ENCODE measurements at regions not wholly inside any gene's neighbourhood (a gene's known extent, or its start where the extent isn't known, plus 50 kb on each side); places are given as distances from the start of the nearest gene placed in this dataset.

GRCh38 chr17:62892870-62893338 is 73.1 kb upstream of the TANC2 start:
- H3K36me3 Mint-ChIP-seq (ENCODE audit: low read depth), result no peaks in the 10 kb centered on the region
- H3K27me3 Mint-ChIP-seq, result peaks cover 5% of the 10 kb centered on the region
- no peak overlapping the region for H3K27ac Mint-ChIP-seq
- ATAC-seq (replicated peaks), result peak; percentile 97
- no peak overlapping the region for H3K4me3 Mint-ChIP-seq
- H3K9me3 Mint-ChIP-seq, result peaks cover 4% of the 10 kb centered on the region
- H3K4me1 Mint-ChIP-seq, result no peaks in the 10 kb centered on the region

GRCh38 chr17:62892061-62892675 is 73.9 kb upstream of the TANC2 start:
- H3K4me1 Mint-ChIP-seq, result no peaks in the 10 kb centered on the region
- no peak overlapping the region for H3K27ac Mint-ChIP-seq
- peaks cover 4% of the 10 kb centered on the region for H3K9me3 Mint-ChIP-seq
- H3K4me3 Mint-ChIP-seq, result no peak overlapping the region
- ATAC-seq (replicated peaks), result no peak
- H3K27me3 Mint-ChIP-seq, result peaks cover 7% of the 10 kb centered on the region
- H3K36me3 Mint-ChIP-seq (ENCODE audit: low read depth), result no peaks in the 10 kb centered on the region

DNA sequence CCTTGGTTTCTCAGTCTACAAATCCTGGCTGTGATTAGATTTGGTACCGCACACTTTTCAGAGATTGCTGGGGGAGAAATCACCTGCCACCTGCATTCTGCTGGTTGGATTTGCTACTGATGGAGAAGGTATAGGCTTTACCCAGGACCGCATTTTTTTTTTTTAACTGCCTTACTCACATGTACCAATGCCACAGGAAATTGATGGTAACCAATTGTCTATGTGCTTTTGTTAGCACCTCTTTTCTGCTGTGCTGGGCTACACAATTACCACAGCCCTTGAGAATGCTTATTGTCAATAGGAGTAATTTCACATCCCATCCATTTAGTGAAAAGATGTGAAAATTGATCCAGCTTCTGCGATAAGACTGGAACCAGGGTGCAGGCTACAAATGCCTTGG is 74.4 kb upstream of the TANC2 start:
- Mint-ChIP-seq H3K36me3 (ENCODE audit: low read depth) (no peaks in the 10 kb centered on the region), H3K4me3 (no peak overlapping the region), H3K4me1 (no peaks in the 10 kb centered on the region), H3K9me3 (peaks cover 4% of the 10 kb centered on the region), H3K27ac (no peak overlapping the region), H3K27me3 (peaks cover 3% of the 10 kb centered on the region)
- no peak for ATAC-seq (replicated peaks)

- ATAC-seq (replicated peaks), result no peak
- Mint-ChIP-seq H3K27ac (no peak overlapping the region), H3K4me3 (no peak overlapping the region), H3K27me3 (peaks cover 7% of the 10 kb centered on the region), H3K36me3 (ENCODE audit: low read depth) (no peaks in the 10 kb centered on the region), H3K9me3 (peaks cover 4% of the 10 kb centered on the region), H3K4me1 (no peaks in the 10 kb centered on the region)
These were observed 77.3 kb upstream of the TANC2 start for GRCh38 chr17:62888765-62889164.

DNA sequence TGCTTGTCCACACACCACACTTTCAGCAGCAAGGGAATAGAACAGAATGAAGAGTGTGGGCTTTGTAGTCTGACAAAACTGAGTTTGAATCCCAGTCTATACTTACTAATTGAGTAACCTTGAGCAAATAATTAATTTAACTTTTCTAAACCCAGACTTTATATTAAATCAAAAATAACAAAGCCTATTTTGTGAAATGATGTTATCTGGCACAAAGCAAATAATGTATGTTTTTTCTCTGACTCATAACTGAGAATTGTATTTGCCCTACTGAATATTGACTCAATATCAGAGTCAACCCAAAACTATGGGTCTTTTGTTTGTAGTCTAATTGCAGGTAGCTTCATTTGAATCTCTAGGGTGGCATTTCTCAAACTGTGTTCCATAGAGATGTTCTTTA is 77.9 kb upstream of the TANC2 start:
- no peak for ATAC-seq (replicated peaks)
- Mint-ChIP-seq H3K9me3 (peaks cover 4% of the 10 kb centered on the region), H3K27me3 (peaks cover 7% of the 10 kb centered on the region), H3K36me3 (ENCODE audit: low read depth) (no peaks in the 10 kb centered on the region), H3K4me1 (no peaks in the 10 kb centered on the region), H3K4me3 (no peak overlapping the region), H3K27ac (no peak overlapping the region)

GRCh38 chr17:62887437-62887836 is 78.6 kb upstream of the TANC2 start:
- peaks cover 7% of the 10 kb centered on the region for H3K27me3 Mint-ChIP-seq
- H3K36me3 Mint-ChIP-seq (ENCODE audit: low read depth), result no peaks in the 10 kb centered on the region
- ATAC-seq (replicated peaks), result no peak
- no peak overlapping the region for H3K27ac Mint-ChIP-seq
- no peak overlapping the region for H3K4me3 Mint-ChIP-seq
- H3K4me1 Mint-ChIP-seq, result no peaks in the 10 kb centered on the region
- H3K9me3 Mint-ChIP-seq, result peaks cover 4% of the 10 kb centered on the region

- H3K36me3 Mint-ChIP-seq (ENCODE audit: low read depth), result no peaks in the 10 kb centered on the region
These were observed 76.7 kb upstream of the MARCHF10 start for GRCh38 chr17:62884781-62885180.

DNA sequence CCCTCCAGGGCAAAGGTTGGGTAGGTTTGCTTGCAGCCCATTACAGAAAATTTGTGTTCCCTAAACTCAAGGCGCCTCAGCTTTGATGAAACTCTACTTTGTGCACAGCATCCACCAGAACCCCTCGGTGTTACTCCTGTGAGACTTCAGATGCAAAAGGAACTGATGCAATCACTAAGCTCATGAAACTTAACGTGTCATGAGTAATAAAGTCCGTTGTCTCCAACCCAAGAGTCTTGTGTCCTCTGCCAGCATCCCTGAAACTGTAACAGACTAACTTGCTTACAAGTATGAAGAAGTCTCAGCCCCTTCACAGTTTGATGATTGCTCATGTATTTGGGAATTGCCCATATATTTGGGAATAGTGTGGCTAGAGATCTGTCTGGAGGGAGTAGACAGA is 74.8 kb upstream of the MARCHF10 start:
- H3K36me3 Mint-ChIP-seq (ENCODE audit: low read depth), result no peaks in the 10 kb centered on the region
- H3K4me1 Mint-ChIP-seq, result no peaks in the 10 kb centered on the region
- no peaks in the 10 kb centered on the region for H3K9me3 Mint-ChIP-seq
- peaks cover 15% of the 10 kb centered on the region for H3K27me3 Mint-ChIP-seq
- no peak overlapping the region for H3K27ac Mint-ChIP-seq
- no peak overlapping the region for H3K4me3 Mint-ChIP-seq
- ATAC-seq (replicated peaks), result no peak

More at GRCh38 chr17:62884781-62885180, 76.7 kb upstream of the MARCHF10 start:
- Mint-ChIP-seq H3K4me3 (no peak overlapping the region), H3K9me3 (peaks cover 4% of the 10 kb centered on the region), H3K27ac (no peak overlapping the region), H3K27me3 (peaks cover 15% of the 10 kb centered on the region), H3K4me1 (no peaks in the 10 kb centered on the region)
- no peak for ATAC-seq (replicated peaks)

GRCh38 chr17:62882284-62882683 is 74.2 kb upstream of the MARCHF10 start:
- no peaks in the 10 kb centered on the region for H3K36me3 Mint-ChIP-seq (ENCODE audit: low read depth)
- H3K27ac Mint-ChIP-seq, result no peak overlapping the region
- no peak for ATAC-seq (replicated peaks)
- peaks cover 12% of the 10 kb centered on the region for H3K27me3 Mint-ChIP-seq
- H3K9me3 Mint-ChIP-seq, result no peaks in the 10 kb centered on the region
- no peak overlapping the region for H3K4me3 Mint-ChIP-seq
- no peaks in the 10 kb centered on the region for H3K4me1 Mint-ChIP-seq

GRCh38 chr17:62880120-62880519 is 72.0 kb upstream of the MARCHF10 start:
- no peak for ATAC-seq (replicated peaks)
- no peaks in the 10 kb centered on the region for H3K36me3 Mint-ChIP-seq (ENCODE audit: low read depth)
- H3K27ac Mint-ChIP-seq, result no peak overlapping the region
- no peaks in the 10 kb centered on the region for H3K4me1 Mint-ChIP-seq
- H3K27me3 Mint-ChIP-seq, result peaks cover 20% of the 10 kb centered on the region
- H3K9me3 Mint-ChIP-seq, result no peaks in the 10 kb centered on the region
- H3K4me3 Mint-ChIP-seq, result no peak overlapping the region

DNA sequence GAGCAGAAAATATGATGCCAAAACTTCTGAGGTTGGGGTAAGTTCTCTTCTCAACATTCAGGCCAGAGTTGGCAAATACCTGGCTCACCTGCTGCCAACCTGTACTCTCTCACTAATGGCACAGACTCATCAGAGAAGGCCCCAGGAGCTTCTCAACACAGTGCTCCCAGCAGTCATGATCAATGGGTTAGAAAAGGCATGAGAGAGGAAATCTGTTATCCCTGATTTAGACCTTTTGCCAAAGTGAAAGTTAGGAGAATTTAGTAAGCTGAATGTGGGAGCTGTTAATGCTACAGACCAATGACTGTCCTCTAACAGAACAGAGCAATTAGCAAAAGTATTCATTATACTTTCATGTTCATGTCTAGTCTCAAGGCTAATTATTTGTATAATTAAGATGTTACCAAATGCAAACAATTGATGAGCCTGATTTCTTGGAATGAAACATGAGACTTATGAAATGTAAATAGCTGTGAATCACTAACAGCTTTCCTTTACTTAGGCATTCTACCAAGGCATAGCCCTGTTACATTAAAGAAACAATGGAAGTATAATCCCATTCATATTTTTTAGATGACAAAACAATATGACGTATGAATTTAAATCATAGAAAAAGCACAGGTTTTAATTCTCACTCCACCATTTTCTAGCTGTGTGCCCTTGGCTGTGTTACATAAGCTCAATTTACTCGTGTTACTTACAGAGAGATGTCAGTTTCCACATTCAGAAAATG is 68.7 kb upstream of the MARCHF10 start:
- Mint-ChIP-seq H3K36me3 (ENCODE audit: low read depth) (no peaks in the 10 kb centered on the region), H3K9me3 (no peaks in the 10 kb centered on the region), H3K27me3 (peaks cover 23% of the 10 kb centered on the region), H3K27ac (no peak overlapping the region), H3K4me3 (no peak overlapping the region), H3K4me1 (no peaks in the 10 kb centered on the region)
- no peak for ATAC-seq (replicated peaks)

DNA sequence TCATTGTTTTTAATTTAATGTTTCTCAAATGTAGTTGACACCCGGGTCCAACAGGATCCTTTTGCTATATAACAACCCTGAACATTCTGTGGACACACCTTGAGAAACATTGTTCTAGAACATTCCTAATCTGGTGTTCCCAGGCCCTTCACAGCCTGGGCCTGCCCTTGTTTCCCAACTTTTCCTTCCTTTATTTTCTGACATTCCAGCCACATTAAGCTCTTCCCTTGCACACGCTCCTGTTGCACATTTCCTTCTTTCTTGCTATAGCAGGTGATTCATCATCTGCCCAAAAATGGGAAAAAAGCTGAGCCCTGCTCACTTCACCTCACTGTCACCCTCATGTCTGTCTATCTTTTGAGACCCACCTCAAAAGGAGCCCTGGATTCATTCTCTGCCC is 67.9 kb upstream of the MARCHF10 start:
- H3K36me3 Mint-ChIP-seq (ENCODE audit: low read depth), result no peaks in the 10 kb centered on the region
- H3K27me3 Mint-ChIP-seq, result peaks cover 16% of the 10 kb centered on the region
- no peak overlapping the region for H3K4me3 Mint-ChIP-seq
- no peak for ATAC-seq (replicated peaks)
- no peaks in the 10 kb centered on the region for H3K9me3 Mint-ChIP-seq
- H3K4me1 Mint-ChIP-seq, result no peaks in the 10 kb centered on the region
- H3K27ac Mint-ChIP-seq, result no peak overlapping the region

DNA sequence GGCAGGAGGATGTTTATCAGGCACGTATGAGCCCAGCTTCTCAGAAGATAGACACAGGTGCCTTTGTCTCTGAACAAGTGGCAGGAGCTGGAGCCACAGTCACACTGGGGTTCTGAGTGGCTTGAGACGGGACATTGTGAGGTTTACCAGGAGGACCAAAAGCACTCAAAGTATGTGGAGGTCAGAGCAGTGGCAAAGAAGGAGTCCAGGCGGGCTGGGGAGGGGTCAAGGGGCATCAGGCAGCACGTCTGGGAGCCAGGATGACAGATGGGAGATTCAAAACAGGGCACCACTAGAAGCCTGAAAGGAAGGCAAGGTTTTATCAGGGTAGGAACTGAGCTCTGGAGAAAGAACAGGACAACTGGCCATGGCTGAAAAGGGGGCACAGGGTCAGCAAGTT is 67.2 kb upstream of the MARCHF10 start:
- H3K36me3 Mint-ChIP-seq (ENCODE audit: low read depth), result no peaks in the 10 kb centered on the region
- H3K9me3 Mint-ChIP-seq, result no peaks in the 10 kb centered on the region
- no peak overlapping the region for H3K4me3 Mint-ChIP-seq
- ATAC-seq (replicated peaks), result no peak
- no peaks in the 10 kb centered on the region for H3K4me1 Mint-ChIP-seq
- H3K27ac Mint-ChIP-seq, result no peak overlapping the region
- peaks cover 14% of the 10 kb centered on the region for H3K27me3 Mint-ChIP-seq

GRCh38 chr17:62871291-62871690 is 63.2 kb upstream of the MARCHF10 start:
- Mint-ChIP-seq H3K9me3 (peaks cover 4% of the 10 kb centered on the region), H3K4me3 (no peak overlapping the region), H3K27me3 (peaks cover 39% of the 10 kb centered on the region), H3K36me3 (ENCODE audit: low read depth) (no peaks in the 10 kb centered on the region), H3K27ac (no peak overlapping the region), H3K4me1 (no peaks in the 10 kb centered on the region)
- no peak for ATAC-seq (replicated peaks)

- H3K4me3 Mint-ChIP-seq, result no peak overlapping the region
- H3K36me3 Mint-ChIP-seq (ENCODE audit: low read depth), result no peaks in the 10 kb centered on the region
- H3K27ac Mint-ChIP-seq, result no peak overlapping the region
- peaks cover 37% of the 10 kb centered on the region for H3K27me3 Mint-ChIP-seq
- no peaks in the 10 kb centered on the region for H3K4me1 Mint-ChIP-seq
- ATAC-seq (replicated peaks), result no peak
- peaks cover 4% of the 10 kb centered on the region for H3K9me3 Mint-ChIP-seq
These were observed 62.4 kb upstream of the MARCHF10 start for GRCh38 chr17:62870552-62870971.

Measured in activated T-helper 17 cell treated with anti-CD3 and anti-CD28 coated beads, Interleukin-2, amount 50 U/mL, for 72 hours (primary cell).